ENCODE measurements at regions not wholly inside any gene's neighbourhood (a gene's known extent, or its start where the extent isn't known, plus 50 kb on each side); places are given as distances from the start of the nearest gene placed in this dataset.
A peak's percentile ranks its signal among the peaks of the same experiment; 100 is the strongest.

DNA sequence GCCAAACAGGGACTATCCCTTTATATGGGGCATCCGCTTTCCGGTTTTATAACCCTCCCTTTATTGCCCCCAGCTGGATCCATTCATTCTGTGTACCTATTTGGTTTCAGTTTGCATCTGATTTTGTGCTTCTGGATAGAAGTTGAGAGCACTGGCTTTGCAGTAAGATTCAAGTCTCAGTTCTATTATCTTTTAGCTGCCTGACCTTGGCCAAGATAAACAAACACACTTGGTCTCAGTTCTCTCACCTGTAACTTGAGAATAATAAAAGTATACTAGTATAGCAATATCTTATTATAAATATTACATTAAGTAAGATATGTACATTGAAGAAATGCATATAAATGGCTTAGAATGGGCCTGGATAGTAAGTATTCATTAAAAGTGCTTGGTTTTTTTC is 182.4 kb upstream of the TSHZ2 start:
- TF ChIP-seq, protein P1, sequence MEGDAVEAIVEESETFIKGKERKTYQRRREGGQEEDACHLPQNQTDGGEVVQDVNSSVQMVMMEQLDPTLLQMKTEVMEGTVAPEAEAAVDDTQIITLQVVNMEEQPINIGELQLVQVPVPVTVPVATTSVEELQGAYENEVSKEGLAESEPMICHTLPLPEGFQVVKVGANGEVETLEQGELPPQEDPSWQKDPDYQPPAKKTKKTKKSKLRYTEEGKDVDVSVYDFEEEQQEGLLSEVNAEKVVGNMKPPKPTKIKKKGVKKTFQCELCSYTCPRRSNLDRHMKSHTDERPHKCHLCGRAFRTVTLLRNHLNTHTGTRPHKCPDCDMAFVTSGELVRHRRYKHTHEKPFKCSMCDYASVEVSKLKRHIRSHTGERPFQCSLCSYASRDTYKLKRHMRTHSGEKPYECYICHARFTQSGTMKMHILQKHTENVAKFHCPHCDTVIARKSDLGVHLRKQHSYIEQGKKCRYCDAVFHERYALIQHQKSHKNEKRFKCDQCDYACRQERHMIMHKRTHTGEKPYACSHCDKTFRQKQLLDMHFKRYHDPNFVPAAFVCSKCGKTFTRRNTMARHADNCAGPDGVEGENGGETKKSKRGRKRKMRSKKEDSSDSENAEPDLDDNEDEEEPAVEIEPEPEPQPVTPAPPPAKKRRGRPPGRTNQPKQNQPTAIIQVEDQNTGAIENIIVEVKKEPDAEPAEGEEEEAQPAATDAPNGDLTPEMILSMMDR (IDR thresholded peaks at IDR 0.05; ENCODE audit: unreplicated experiment): no peak
- no peak overlapping the region for H3K27ac Mint-ChIP-seq
- H3K4me3 Mint-ChIP-seq (ENCODE audit: low read depth): no peak overlapping the region
- peaks cover 24% of the 10 kb centered on the region for H3K27me3 Mint-ChIP-seq
- H3K9me3 Mint-ChIP-seq (ENCODE audit: low read depth): no peaks in the 10 kb centered on the region
- peaks cover 3% of the 10 kb centered on the region for H3K4me1 Mint-ChIP-seq (ENCODE audit: low read depth)
- no peak for DNase-seq (ENCODE audit: low spot score, unreplicated experiment)
- no peaks in the 10 kb centered on the region for H3K36me3 Mint-ChIP-seq (ENCODE audit: insufficient read depth)

DNA sequence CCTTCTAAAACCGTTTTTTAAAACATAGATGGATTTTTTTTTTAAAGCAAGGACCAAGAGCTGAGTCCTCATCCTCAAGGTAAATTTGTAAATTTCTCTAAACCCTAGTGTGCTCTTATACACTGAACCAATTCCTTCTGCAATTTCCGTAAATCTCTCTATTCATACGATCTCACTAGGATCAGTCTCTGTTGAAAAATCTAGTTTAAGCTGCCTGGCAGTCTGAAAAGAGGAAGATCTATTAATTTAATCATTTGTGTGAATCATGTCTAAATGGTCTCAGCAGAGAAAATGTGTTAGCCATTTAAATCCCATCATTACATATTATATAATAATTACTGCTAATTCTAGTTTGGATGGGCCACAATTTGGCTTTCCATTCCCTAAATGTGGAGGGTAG is 184.2 kb upstream of the TSHZ2 start:
- Mint-ChIP-seq H3K36me3 (ENCODE audit: insufficient read depth) (no peaks in the 10 kb centered on the region), H3K9me3 (ENCODE audit: low read depth) (no peaks in the 10 kb centered on the region), H3K27me3 (peaks cover 19% of the 10 kb centered on the region), H3K4me1 (ENCODE audit: low read depth) (peaks cover 3% of the 10 kb centered on the region), H3K27ac (no peak overlapping the region), H3K4me3 (ENCODE audit: low read depth) (no peak overlapping the region)
- TF ChIP-seq, protein P1 (IDR thresholded peaks at IDR 0.05; ENCODE audit: unreplicated experiment): no peak
- no peak for DNase-seq (ENCODE audit: low spot score, unreplicated experiment)

DNA sequence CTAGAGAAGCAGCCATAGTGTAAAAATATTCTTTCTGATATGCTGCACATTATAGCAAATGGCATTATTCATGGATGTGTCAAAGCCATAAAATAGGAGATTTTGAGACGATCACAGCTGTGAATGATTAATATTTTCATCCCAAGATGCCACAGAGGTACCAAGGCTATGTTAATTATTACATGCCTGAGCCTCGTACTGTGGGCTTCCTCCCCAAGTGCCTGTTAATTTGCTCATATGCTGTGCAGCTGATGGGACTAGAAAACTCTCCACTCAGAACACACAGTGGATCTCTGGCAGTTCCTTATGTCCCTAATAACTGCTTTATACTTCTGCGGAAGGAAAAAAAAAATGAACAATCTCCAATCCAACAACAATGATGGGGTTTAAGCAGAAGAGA is 184.9 kb upstream of the TSHZ2 start:
- no peak for DNase-seq (ENCODE audit: low spot score, unreplicated experiment)
- Mint-ChIP-seq H3K4me1 (ENCODE audit: low read depth) (no peaks in the 10 kb centered on the region), H3K4me3 (ENCODE audit: low read depth) (no peak overlapping the region), H3K27me3 (peaks cover 15% of the 10 kb centered on the region), H3K36me3 (ENCODE audit: insufficient read depth) (no peaks in the 10 kb centered on the region), H3K9me3 (ENCODE audit: low read depth) (no peaks in the 10 kb centered on the region), H3K27ac (no peak overlapping the region)
- TF ChIP-seq, protein P1 (IDR thresholded peaks at IDR 0.05; ENCODE audit: unreplicated experiment): no peak

DNA sequence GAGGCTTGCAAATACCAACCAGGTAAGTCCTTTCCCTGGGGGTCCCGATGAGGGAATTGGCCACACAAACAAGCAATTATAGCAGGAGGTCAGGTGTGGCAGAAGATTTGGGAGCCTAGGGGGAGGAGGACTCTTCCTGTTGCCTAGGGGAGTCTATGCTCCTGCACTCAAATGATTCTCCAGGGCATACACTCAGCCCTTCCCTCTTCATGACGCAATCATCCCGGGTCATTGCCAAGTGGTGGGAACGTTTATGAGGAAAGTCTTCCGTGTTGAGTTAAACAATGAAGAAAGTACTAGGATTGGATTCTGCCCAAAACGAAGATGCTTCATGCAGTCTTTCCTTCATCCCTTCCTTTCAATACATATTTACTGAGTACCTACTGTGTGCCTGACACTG is 186.5 kb upstream of the TSHZ2 start:
- no peaks in the 10 kb centered on the region for H3K9me3 Mint-ChIP-seq (ENCODE audit: low read depth)
- H3K4me3 Mint-ChIP-seq (ENCODE audit: low read depth): no peak overlapping the region
- no peaks in the 10 kb centered on the region for H3K36me3 Mint-ChIP-seq (ENCODE audit: insufficient read depth)

DNA sequence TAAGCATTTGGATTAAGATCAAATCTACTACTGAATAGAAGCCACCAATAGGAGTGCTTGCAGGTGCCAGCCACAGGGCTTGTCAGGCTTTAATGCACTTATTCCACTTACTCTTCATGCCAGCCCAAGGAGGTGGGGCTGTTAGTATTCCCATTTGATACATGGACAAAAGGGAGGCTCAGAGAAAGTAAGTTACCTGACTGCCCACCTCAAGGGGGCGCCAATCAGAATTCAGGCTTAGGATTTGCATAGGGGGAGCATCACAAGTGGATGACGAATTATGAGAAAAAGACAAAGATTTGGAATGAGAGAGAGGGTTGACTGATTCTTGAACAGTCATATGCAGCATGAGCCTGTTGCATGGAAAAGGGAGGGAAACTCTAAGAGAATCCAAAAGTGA is 188.4 kb upstream of the TSHZ2 start:
- no peaks in the 10 kb centered on the region for H3K36me3 Mint-ChIP-seq (ENCODE audit: insufficient read depth)
- H3K4me3 Mint-ChIP-seq (ENCODE audit: low read depth): no peak overlapping the region
- peaks cover 16% of the 10 kb centered on the region for H3K27me3 Mint-ChIP-seq
- no peak overlapping the region for H3K27ac Mint-ChIP-seq
- no peaks in the 10 kb centered on the region for H3K4me1 Mint-ChIP-seq (ENCODE audit: low read depth)
- no peak for DNase-seq (ENCODE audit: low spot score, unreplicated experiment)
- TF ChIP-seq, protein P1 (IDR thresholded peaks at IDR 0.05; ENCODE audit: unreplicated experiment): peak; percentile 41
- H3K9me3 Mint-ChIP-seq (ENCODE audit: low read depth): no peaks in the 10 kb centered on the region

More for the DNA sequence above, 186.5 kb upstream of the TSHZ2 start:
- TF ChIP-seq, protein P1 (IDR thresholded peaks at IDR 0.05; ENCODE audit: unreplicated experiment): no peak
- Mint-ChIP-seq H3K4me1 (ENCODE audit: low read depth) (no peaks in the 10 kb centered on the region), H3K27me3 (peaks cover 15% of the 10 kb centered on the region), H3K27ac (no peak overlapping the region)
- DNase-seq (ENCODE audit: low spot score, unreplicated experiment): no peak
